A673 (cell line): ENCODE measurements at regions not wholly inside any gene's neighbourhood (a gene's known extent, or its start where the extent isn't known, plus 50 kb on each side); places are given as distances from the start of the nearest gene placed in this dataset.

Experiments
- CTCF ChIP-seq: fragments of 300-800, 200-600 bp; sonication (generic); conservative IDR thresholded peaks from 2 replicates; pipeline ENCODE4 v1.5.1; 2017; ENCODE audit warnings: low read depth, mild to moderate bottlenecking, antibody characterized with exemption, low read length, moderate library complexity, mixed read lengths
- EZH2 ChIP-seq: fragments of 200-600 bp; sonication (generic); IDR thresholded peaks from 2 replicates; pipeline ENCODE4 v1.6.1; 2017; ENCODE audit warnings: borderline replicate concordance, low read depth, mild to moderate bottlenecking, mixed read lengths, antibody characterized with exemption, low read length; ENCODE audit not compliant: poor library complexity, severe bottlenecking

GRCh38 chr6:113623129-113623528 is 234.0 kb upstream of the MARCKS start:
- TF ChIP-seq CTCF (no peak), EZH2 (no peak)
